ENCODE measurements at regions not wholly inside any gene's neighbourhood (a gene's known extent, or its start where the extent isn't known, plus 50 kb on each side); places are given as distances from the start of the nearest gene placed in this dataset.

- TF ChIP-seq POLR2A (IDR thresholded peaks at IDR 0.05; ENCODE audit: low read depth, low read length) (no peak), BRCA1 (IDR thresholded peaks at IDR 0.05; ENCODE audit: low read depth, low read length) (no peak), MEF2B (IDR thresholded peaks at IDR 0.05; ENCODE audit: partially characterized antibody, poor library complexity, severe bottlenecking) (no peak), RCOR1 (conservative IDR thresholded peaks at IDR 0.05; ENCODE audit: low read depth, low read length) (no peak)
These were observed 1360.0 kb downstream of the AACS start for GRCh38 chr12:126425264-126425663.
